GM23338 (cell line): ENCODE measurements at regions not wholly inside any gene's neighbourhood (a gene's known extent, or its start where the extent isn't known, plus 50 kb on each side); places are given as distances from the start of the nearest gene placed in this dataset.

Source experiments
- ATAC-seq: fragments of 200-7000 bp; cut with Tn5 transposase; 3 replicates; pipeline ENCODE4 v1.9.1; 2020
- DNase-seq: peaks from one replicate; pipeline ENCODE4 v3.0.0-alpha.2; 2015; ENCODE audit warnings: low spot score
- H2AFZ ChIP-seq: fragments of 200-600 bp; sonication (generic); 2 replicates; pipeline ENCODE4 v1.8.0; 2016; ENCODE audit warnings: antibody characterized with exemption, mild to moderate bottlenecking, moderate library complexity
- H3F3A ChIP-seq: fragments of 200-600 bp; sonication (generic); replicated peaks from 2 replicates; pipeline ENCODE4 v1.8.0; 2017; ENCODE audit warnings: antibody characterized with exemption, mixed run types, low read depth
- H3K27ac ChIP-seq: fragments of 200-600 bp; sonication (generic); 2 replicates; pipeline ENCODE4 v1.6.1; 2016; ENCODE audit warnings: low read depth
- H3K27me3 ChIP-seq: fragments of 200-600 bp; sonication (generic); 2 replicates; pipeline ENCODE4 v1.8.0; 2016; ENCODE audit warnings: mild to moderate bottlenecking, mixed run types, moderate library complexity; ENCODE audit not compliant: insufficient read depth
- H3K36me3 ChIP-seq: fragments of 200-600 bp; sonication (generic); 2 replicates; pipeline ENCODE4 v1.8.0; 2016; ENCODE audit warnings: mild to moderate bottlenecking; ENCODE audit not compliant: insufficient read depth
- H3K4me1 ChIP-seq: fragments of 200-600 bp; sonication (generic); 2 replicates; pipeline ENCODE4 v1.8.0; 2016; ENCODE audit warnings: mild to moderate bottlenecking, moderate library complexity; ENCODE audit not compliant: insufficient read depth
- H3K4me2 ChIP-seq: fragments of 200-600 bp; sonication (generic); 2 replicates; pipeline ENCODE4 v1.7.1; 2017; ENCODE audit warnings: mixed run types
- H3K4me3 ChIP-seq: fragments of 200-600 bp; sonication (generic); 2 replicates; pipeline ENCODE4 v1.6.1; 2016; ENCODE audit warnings: mixed run types
- H3K79me2 ChIP-seq: fragments of 200-600 bp; sonication (generic); replicated peaks from 2 replicates; pipeline ENCODE4 v1.8.0; 2017; ENCODE audit warnings: mild to moderate bottlenecking; ENCODE audit not compliant: insufficient read depth
- H3K9me2 ChIP-seq: fragments of 200-600 bp; sonication (generic); 2 replicates; pipeline ENCODE4 v1.8.0; 2017; ENCODE audit not compliant: insufficient read depth
- H4K20me1 ChIP-seq: fragments of 200-600 bp; sonication (generic); replicated peaks from 2 replicates; pipeline ENCODE4 v1.8.0; 2017; ENCODE audit warnings: mild to moderate bottlenecking; ENCODE audit not compliant: insufficient read depth
- H3K27ac Mint-ChIP-seq: 2 replicates; pipeline ENCODE4 v1.8.0; 2020; ENCODE audit warnings: inconsistent platforms, mild to moderate bottlenecking, moderate library complexity, mixed read lengths
- H3K27me3 Mint-ChIP-seq: 3 replicates; pipeline ENCODE4 v1.8.0; 2022; ENCODE audit warnings: low read depth, mild to moderate bottlenecking, moderate library complexity, mixed read lengths, inconsistent platforms; ENCODE audit not compliant: insufficient read depth, poor library complexity
- H3K36me3 Mint-ChIP-seq: 3 replicates; pipeline ENCODE4 v1.8.0; 2021; ENCODE audit warnings: low read depth, mild to moderate bottlenecking, inconsistent platforms, moderate library complexity, mixed read lengths
- H3K4me1 Mint-ChIP-seq: 3 replicates; pipeline ENCODE4 v1.8.0; 2020; ENCODE audit warnings: mild to moderate bottlenecking, inconsistent platforms, mixed read lengths
- H3K4me3 Mint-ChIP-seq: 3 replicates; pipeline ENCODE4 v1.8.0; 2021; ENCODE audit warnings: moderate library complexity, mild to moderate bottlenecking, inconsistent platforms, mixed read lengths
- H3K9me3 Mint-ChIP-seq: 3 replicates; pipeline ENCODE4 v1.8.0; 2020; ENCODE audit warnings: moderate library complexity, mild to moderate bottlenecking, inconsistent platforms, mixed read lengths
- CREB1 ChIP-seq: fragments of 250-450 bp; sonication (Bioruptor Pico); IDR thresholded peaks from 2 replicates; pipeline ENCODE4 v1.5.0; 2020; ENCODE audit warnings: low read depth, mild to moderate bottlenecking, moderate library complexity
- CTCF ChIP-seq, 2 experiments: fragments of 200-600 bp in 1 of 2; sonication (generic) in 1 of 2; conservative IDR thresholded peaks; 2 replicates each; pipeline versions ENCODE4 v1.5.1 to v1.6.1; 2016 to 2017; ENCODE audit warnings: antibody characterized with exemption in 2 of 2, low read depth in 2 of 2, mild to moderate bottlenecking in 2 of 2, moderate library complexity in 1 of 2
- EZH2 ChIP-seq: fragments of 200-600 bp; sonication (generic); IDR thresholded peaks from one replicate; pipeline ENCODE4 v1.8.0; 2017; ENCODE audit warnings: antibody characterized with exemption, mild to moderate bottlenecking, low read depth; ENCODE audit not compliant: unreplicated experiment
- EZH2phosphoT487 ChIP-seq: fragments of 200-600 bp; sonication (generic); IDR thresholded peaks from one replicate; pipeline ENCODE4 v1.8.1; 2018; ENCODE audit warnings: antibody characterized with exemption; ENCODE audit not compliant: unreplicated experiment
- JUNB ChIP-seq: IDR thresholded peaks from one replicate; pipeline ENCODE4 v1.6.1; 2016; ENCODE audit warnings: antibody characterized with exemption; ENCODE audit not compliant: unreplicated experiment
- NANOG ChIP-seq: IDR thresholded peaks from 2 replicates; pipeline ENCODE4 v1.6.1; 2016; ENCODE audit warnings: antibody characterized with exemption, borderline replicate concordance
- POLR2AphosphoS5 ChIP-seq: IDR thresholded peaks from 2 replicates; pipeline ENCODE4 v1.6.1; 2016; ENCODE audit warnings: antibody characterized with exemption, low read depth
- STAT1 ChIP-seq: IDR thresholded peaks from one replicate; pipeline ENCODE4 v1.6.1; 2016; ENCODE audit warnings: antibody characterized with exemption; ENCODE audit not compliant: unreplicated experiment
- ZNF114 ChIP-seq: fragments of 250-450 bp; sonication (Bioruptor Pico); IDR thresholded peaks from 2 replicates; pipeline ENCODE4 v1.5.0; 2020; ENCODE audit warnings: mild to moderate bottlenecking, moderate library complexity
- ZNF331 ChIP-seq: fragments of 250-450 bp; sonication (Bioruptor Pico); IDR thresholded peaks from 2 replicates; pipeline ENCODE4 v1.5.0; 2020; ENCODE audit warnings: low read depth, mild to moderate bottlenecking, moderate library complexity
- ZNF462 ChIP-seq: fragments of 250-450 bp; sonication (Bioruptor Pico); IDR thresholded peaks from 2 replicates; pipeline ENCODE4 v1.5.0; 2020; ENCODE audit warnings: mild to moderate bottlenecking, moderate library complexity
- TF ChIP-seq, protein P1 (sequence below): IDR thresholded peaks from 2 replicates; pipeline ENCODE4 v1.6.1; 2016; ENCODE audit warnings: antibody characterized with exemption
- TF ChIP-seq, protein P2 (sequence below): IDR thresholded peaks from one replicate; pipeline ENCODE4 v1.6.1; 2018; ENCODE audit warnings: antibody characterized with exemption; ENCODE audit not compliant: unreplicated experiment

DNA sequence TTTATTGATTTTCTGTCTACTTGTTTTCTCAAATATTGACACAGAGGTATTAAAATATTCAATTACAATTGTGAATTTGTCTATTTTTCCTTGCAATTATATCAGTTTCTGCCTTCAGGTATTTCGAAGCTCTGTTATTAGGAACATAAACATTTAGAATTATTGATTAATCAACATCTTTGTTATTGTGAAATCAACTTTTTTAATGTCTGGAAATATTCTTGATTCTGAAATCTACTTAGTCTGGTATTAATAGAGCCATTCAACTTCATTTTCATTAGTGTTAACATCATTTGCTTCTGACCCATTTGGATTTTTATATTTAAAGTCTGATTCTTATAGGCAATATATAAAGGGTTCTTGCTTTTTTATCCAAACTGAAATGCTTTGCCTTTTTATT lies 69.8 kb upstream of the CALN1 start:
- Histone ChIP-seq H3F3A (no peaks in the 10 kb centered on the region), H3K4me3 (no peak overlapping the region), H3K27me3 (no peaks in the 10 kb centered on the region), H3K9me2 (no peaks in the 10 kb centered on the region), H2AFZ (no peak overlapping the region), H3K79me2 (no peaks in the 10 kb centered on the region), H4K20me1 (no peaks in the 10 kb centered on the region), H3K27ac (no peak overlapping the region), H3K4me1 (no peaks in the 10 kb centered on the region), H3K4me2 (no peak overlapping the region), H3K36me3 (no peaks in the 10 kb centered on the region)
- Mint-ChIP-seq H3K27ac (no peak overlapping the region), H3K36me3 (0 out of 3 replicates have a peak, but pooled peaks cover 3% of the 10 kb centered on the region), H3K4me1 (no peaks in the 10 kb centered on the region), H3K4me3 (no peak overlapping the region), H3K27me3 (peaks cover 3% of the 10 kb centered on the region), H3K9me3 (peaks cover 7% of the 10 kb centered on the region; the same call in 2 of the 3 replicates)
- no peak for DNase-seq
- no peak for ATAC-seq
- TF ChIP-seq ZNF114 (CRISPR knock-in tag) = no peak
- TF ChIP-seq ZNF462 (CRISPR knock-in tag) = no peak
- TF ChIP-seq POLR2AphosphoS5 = no peak
- no peak for TF ChIP-seq EZH2phosphoT487
- TF ChIP-seq STAT1 = no peak
- TF ChIP-seq, protein P1, sequence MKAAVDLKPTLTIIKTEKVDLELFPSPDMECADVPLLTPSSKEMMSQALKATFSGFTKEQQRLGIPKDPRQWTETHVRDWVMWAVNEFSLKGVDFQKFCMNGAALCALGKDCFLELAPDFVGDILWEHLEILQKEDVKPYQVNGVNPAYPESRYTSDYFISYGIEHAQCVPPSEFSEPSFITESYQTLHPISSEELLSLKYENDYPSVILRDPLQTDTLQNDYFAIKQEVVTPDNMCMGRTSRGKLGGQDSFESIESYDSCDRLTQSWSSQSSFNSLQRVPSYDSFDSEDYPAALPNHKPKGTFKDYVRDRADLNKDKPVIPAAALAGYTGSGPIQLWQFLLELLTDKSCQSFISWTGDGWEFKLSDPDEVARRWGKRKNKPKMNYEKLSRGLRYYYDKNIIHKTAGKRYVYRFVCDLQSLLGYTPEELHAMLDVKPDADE = no peak
- TF ChIP-seq NANOG = no peak
- no peak for TF ChIP-seq CTCF (conservative IDR thresholded peaks at IDR 0.05; ENCODE audit: low read depth in 2 of 2)
- TF ChIP-seq EZH2 = no peak
- TF ChIP-seq, protein P2, sequence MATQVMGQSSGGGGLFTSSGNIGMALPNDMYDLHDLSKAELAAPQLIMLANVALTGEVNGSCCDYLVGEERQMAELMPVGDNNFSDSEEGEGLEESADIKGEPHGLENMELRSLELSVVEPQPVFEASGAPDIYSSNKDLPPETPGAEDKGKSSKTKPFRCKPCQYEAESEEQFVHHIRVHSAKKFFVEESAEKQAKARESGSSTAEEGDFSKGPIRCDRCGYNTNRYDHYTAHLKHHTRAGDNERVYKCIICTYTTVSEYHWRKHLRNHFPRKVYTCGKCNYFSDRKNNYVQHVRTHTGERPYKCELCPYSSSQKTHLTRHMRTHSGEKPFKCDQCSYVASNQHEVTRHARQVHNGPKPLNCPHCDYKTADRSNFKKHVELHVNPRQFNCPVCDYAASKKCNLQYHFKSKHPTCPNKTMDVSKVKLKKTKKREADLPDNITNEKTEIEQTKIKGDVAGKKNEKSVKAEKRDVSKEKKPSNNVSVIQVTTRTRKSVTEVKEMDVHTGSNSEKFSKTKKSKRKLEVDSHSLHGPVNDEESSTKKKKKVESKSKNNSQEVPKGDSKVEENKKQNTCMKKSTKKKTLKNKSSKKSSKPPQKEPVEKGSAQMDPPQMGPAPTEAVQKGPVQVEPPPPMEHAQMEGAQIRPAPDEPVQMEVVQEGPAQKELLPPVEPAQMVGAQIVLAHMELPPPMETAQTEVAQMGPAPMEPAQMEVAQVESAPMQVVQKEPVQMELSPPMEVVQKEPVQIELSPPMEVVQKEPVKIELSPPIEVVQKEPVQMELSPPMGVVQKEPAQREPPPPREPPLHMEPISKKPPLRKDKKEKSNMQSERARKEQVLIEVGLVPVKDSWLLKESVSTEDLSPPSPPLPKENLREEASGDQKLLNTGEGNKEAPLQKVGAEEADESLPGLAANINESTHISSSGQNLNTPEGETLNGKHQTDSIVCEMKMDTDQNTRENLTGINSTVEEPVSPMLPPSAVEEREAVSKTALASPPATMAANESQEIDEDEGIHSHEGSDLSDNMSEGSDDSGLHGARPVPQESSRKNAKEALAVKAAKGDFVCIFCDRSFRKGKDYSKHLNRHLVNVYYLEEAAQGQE = no peak
- no peak for TF ChIP-seq CREB1 (CRISPR knock-in tag)
- TF ChIP-seq JUNB = no peak
- TF ChIP-seq ZNF331 (CRISPR knock-in tag) = no peak
